HG03354 (cell line): ENCODE measurements at regions not wholly inside any gene's neighbourhood (a gene's known extent, or its start where the extent isn't known, plus 50 kb on each side); places are given as distances from the start of the nearest gene placed in this dataset.

Experiments
- ATAC-seq: cut with Tn5 transposase; IDR thresholded peaks from one replicate; pipeline ENCODE4 v1.9.1; 2021; ENCODE audit warnings: mild to moderate bottlenecking; ENCODE audit not compliant: unreplicated experiment, poor library complexity, severe bottlenecking

GRCh38 chr7:16178585-16178984, 242.8 kb downstream of the CRPPA start:
- ATAC-seq = no peak

DNA sequence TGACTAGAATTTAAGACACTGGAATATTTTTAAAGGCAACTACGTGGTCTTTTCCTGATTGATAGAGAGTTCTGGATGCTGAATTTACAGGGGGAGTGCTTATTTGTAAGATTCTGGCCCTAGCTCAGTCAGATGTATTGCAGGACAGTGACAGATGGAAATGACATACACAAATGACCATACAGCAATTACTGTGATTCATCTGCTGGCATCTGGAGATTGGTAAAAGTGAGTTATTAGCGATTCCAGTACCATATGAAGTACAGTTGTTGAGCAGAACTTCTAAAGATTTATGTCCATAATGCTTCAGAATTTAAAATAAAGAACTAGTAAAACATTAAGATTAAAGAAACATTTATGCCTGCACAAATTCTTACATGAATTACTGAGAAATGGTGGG, 243.2 kb downstream of the CRPPA start:
- ATAC-seq = no peak

DNA sequence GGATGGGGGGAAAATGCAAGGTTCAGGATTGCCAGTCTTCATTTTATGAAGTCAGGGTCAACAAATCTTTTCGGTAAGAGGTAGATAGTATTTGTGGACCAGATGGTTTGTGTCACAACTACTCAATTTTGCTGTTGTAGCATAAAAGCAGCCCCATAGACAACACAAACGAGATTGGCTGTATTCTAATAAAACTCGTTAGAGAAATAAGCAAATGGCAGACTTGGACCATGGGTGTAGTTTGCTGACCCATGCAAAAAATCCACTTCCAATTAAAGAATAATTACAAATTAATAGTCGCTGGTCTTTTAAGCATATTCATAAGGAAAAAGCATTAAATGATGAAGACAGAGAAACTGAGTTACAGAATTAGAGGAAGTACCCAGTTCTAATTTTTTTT, 247.1 kb downstream of the CRPPA start:
- no peak for ATAC-seq

GRCh38 chr7:16172366-16172765, 249.0 kb downstream of the CRPPA start:
- no peak for ATAC-seq

GRCh38 chr7:16171928-16172327, 249.4 kb downstream of the CRPPA start:
- ATAC-seq = no peak

DNA sequence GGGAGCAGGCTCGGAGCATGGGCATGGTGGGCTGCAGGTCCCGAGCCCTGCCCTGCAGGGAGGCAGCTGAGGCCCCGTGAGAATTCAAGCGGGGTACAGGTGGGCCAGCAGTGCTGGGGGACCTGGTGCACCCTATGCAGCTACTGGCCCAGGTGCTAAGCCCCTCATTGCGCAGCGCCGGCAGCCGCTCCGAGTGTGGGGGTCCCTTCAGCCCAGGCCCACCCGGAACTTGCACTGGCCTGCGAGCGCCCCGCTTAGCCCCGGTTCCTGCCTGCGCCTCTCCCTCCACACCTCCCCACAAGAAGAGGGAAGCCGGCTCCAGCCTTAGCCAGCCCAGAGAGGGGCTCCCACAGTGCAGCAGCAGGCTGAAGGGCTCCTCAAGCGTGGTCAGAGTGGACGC, 250.7 kb downstream of the CRPPA start:
- no peak for ATAC-seq

DNA sequence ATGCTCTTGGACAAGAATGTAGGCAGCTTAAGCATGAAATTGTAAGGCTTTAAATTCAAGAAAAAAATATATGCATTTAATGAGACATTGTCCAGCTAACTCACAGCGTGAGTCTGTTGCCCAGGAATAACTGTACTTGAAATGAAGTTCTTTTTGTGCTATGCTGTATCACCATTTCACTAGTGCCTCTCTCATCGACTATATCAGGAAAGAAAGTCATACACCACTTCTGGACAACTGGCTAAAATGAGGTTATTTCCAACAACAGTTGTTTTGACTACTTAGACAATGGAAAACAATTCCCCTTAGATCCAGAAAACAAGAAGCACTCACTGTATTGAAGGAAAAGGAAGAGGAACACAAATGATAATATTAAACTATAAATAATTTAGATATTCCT, 251.8 kb downstream of the CRPPA start:
- ATAC-seq = no peak

DNA sequence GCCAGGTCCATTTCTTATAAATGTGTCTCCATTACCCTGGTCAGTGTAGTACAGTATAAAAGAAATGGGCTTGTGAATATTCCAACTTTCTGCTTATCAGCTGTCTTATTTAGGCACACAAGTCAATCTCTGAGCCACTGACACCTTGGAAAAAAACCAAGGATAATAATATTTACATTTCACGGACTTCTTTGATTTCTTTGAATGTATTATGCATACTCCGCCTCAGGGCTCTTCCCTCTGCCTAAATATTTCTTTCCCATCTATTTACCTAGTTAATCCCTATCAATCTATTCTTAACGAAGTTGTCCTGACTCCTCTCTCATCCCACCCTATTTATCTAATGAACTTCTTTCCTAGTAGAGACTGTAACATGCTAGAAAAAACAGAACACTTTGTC, 253.8 kb downstream of the CRPPA start:
- no peak for ATAC-seq

DNA sequence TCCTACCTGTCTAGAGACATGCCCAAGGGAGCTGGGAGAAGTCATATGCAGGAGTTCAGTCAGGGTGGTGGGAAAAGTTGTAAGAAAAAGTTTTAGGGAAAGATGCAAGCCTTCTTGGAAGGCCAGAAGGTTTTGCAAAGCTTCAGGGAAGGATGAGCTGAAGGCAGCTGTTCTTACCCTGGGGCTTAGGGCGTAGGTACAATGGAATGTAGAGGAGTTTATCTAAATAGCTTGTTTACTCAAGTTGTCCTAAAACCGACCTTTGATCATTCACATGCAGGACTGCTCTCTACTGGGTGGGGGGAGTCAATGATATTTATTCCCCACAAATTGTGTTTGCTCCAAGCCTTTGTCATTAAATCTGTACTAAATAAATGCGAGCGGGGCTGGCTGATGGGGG, 277.0 kb downstream of the CRPPA start:
- no peak for ATAC-seq

DNA sequence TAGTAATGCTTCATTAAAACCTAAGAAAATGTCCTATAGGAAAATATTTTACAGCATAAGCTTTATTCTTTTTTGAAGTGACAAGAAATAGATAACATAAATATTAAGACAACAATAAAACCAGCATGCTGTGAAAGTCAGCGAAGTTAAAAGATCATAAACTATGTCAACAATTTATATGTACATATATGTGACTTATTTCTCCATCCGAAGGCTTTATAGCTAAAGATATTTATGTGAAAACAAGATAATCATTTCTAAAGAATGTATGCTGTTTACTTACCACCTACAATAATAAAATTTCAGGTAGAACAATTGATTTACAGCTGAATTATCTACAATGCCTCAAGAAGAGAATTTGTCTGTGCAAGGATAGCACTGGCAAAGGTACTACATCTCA, 283.4 kb downstream of the CRPPA start:
- ATAC-seq = no peak

GRCh38 chr7:16136896-16137295, 284.4 kb downstream of the CRPPA start:
- ATAC-seq = no peak

DNA sequence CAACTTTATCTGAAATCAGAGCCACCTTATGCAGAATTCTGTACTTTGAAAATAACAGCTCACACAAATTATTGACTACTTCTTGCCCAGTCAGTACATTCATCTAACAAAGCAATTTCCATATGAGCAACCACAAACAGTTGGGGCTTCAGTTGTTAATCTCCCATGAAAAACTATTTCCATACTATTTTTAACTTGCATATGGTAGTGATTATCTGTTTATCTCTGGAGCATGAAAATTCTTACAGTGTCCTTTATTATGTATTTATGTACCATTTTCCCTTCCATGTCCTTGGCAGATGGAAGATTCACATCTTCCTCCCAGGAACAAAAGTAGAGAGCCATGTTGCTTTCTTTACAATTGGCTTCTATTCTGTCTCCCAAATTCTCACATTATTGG, 285.7 kb downstream of the CRPPA start:
- ATAC-seq = no peak

- ATAC-seq = no peak
Observed at GRCh38 chr7:16130111-16131110, 290.9 kb downstream of the CRPPA start.

DNA sequence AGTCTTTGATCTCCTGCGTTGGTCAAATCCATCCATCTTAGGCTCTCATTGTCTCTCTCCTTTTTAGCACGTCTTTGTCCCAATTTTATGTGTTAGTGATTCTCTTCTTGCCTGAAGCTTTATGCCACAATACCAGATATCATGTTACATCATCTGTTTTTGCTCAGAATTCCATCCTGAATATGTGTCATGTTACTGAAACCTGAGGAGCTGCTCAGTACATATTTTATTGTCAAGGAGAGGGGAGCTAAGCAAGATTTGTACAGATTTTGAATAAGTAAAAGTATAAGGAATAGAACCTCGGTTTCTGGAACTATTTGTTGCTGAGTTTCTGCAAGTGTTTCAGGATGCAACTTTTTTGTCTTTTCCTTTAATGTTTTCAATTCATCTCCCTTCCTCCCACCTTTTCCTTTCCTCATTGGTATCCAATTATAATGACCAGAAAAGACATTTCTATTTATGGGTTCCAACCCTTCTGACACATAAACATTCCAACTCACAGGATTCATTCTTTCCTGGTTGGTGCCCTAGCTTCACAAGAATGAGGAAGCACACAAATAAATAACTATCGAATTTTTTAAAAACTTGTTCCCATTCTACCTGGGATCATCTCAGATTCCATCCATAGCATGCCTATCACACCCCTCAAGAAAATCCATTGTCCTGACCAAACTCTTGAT, 291.8 kb downstream of the CRPPA start:
- no peak for ATAC-seq

- ATAC-seq = no peak
Observed at GRCh38 chr7:16123117-16123770, 298.1 kb downstream of the CRPPA start.

DNA sequence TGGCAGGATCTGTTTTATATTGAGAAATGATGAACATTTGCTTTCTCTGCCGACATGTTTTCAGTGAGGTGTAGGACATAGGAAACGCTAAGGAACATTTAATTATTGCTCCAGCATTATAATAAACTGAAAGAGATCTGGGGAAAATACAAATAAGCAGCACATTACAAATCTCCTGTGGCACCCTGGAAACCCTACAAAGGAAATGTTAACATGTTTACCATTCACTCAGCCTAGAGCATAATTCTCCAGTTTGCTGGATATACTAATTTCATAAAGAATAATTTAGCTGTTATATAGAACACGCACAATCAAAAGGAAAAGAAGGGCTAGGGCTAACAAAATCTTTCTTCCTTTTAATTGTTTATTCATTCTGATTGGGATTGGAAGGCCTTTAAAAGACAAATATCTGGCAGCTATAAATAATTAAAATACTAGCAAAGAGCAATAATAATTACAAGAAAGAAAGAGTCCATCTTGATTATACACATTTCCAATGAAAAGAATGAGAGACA, 299.4 kb downstream of the CRPPA start:
- ATAC-seq = no peak

DNA sequence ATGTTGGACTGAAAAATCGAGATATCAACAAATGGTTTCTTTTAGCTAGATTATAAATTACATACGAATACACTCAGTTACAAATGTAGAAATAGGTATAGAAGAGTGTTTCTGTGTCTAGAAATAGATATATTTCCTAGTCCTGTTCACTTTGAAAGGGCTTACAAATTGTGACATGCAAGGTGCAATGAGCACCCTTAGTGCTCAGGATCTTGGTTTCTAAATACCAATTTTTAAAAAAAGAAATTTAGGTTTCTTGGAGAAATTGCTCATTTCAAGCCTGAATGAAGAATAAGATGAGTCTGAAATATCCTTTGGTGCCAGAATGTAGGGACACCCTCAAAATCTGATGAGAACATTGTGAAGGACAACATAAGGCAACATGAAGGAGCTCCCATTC, 306.0 kb downstream of the CRPPA start:
- no peak for ATAC-seq

DNA sequence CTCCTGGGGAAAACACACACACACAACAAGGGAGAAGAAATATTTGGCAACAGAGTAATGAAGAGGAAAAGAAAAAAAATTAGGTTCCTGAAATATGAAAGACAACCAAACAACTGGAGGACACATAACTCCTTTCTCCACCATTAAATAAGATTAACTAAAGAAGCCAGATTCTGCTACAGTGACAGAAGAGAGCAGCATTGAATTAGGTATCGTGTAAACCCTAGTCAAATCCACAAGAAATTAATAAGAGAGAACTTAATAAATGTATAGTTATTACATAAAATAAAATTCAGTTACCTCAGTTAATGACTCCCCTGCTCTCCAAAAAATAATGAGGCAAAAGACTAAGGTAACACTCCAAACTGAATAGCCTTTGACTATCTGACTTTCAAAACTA, 306.7 kb downstream of the CRPPA start:
- ATAC-seq = no peak

GRCh38 chr7:16114071-16114470, 307.3 kb downstream of the CRPPA start:
- ATAC-seq = no peak

DNA sequence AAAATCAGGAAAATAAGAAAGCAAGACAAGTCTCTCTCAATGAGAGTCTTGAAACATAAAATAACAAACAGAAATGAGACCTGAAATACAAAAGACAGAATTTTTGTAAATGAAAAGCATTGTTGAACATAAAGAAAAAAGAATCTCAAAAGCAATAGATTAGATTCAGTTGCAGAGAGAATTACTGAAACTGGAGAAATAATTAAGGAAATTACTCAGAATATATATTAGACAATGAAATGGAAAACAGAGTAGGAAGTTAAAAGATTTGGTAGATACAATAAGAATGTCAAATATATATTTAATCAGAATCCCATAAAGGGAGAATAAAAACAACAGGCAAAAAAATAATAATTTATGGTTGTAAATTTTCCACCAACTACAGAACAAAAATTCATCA, 308.3 kb downstream of the CRPPA start:
- no peak for ATAC-seq
